Activated CD4-positive, alpha-beta T cell treated with anti-CD3 and anti-CD28 coated beads, Interleukin-2, amount 50 U/mL, for 1 hour (primary cell): ENCODE measurements at regions not wholly inside any gene's neighbourhood (a gene's known extent, or its start where the extent isn't known, plus 50 kb on each side); places are given as distances from the start of the nearest gene placed in this dataset.

Experiments used
- DNase-seq: peaks from one replicate; pipeline ENCODE4 v3.0.0-alpha.2; 2020

GRCh38 chr14:97705976-97706375 lies 908.8 kb downstream of the VRK1 start:
- DNase-seq: no peak

GRCh38 chr14:97706819-97707218 lies 909.6 kb downstream of the VRK1 start:
- DNase-seq: no peak

- no peak for DNase-seq
Measured at GRCh38 chr14:97707603-97708002, 910.4 kb downstream of the VRK1 start.

DNA sequence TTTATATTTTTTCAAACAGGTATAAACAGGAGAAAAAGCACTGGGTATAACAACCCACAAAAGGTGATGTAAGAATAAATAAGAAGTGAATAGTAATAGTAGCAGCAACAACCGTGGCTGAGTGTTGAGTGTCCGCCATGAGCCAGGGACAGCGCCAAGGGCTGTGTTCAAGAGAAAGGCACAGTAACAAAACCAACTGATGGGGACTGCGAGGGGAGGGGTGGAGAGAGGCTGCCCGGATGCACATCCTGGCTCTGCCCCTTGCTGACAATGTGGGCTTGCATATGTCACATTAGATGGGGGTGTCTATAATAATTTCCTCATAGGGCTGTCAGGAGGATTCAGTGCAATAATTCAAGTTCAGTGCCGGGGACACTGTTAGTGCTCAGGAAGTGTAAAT lies 912.4 kb downstream of the VRK1 start:
- no peak for DNase-seq

DNA sequence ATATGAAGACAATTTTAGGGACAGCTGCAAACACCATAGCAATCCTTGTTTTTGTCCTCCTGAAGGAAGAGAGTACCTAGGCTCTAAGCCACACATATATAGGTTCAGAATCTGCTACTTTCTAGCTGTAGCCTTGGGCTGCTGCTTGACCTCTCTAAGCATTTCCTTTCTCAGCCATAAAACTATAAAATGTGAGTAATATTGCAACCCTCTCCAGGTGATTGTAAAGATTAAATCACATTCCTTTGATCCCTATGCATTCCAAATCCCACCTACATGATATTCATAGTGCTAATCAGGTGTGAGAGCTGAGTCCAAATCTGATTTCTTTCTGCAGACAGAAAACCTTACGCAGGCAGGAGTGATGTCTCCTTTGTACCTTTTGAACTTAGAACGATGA lies 913.5 kb downstream of the VRK1 start:
- DNase-seq: no peak

- no peak for DNase-seq
Measured at GRCh38 chr14:97712471-97712870, 915.3 kb downstream of the VRK1 start.

DNA sequence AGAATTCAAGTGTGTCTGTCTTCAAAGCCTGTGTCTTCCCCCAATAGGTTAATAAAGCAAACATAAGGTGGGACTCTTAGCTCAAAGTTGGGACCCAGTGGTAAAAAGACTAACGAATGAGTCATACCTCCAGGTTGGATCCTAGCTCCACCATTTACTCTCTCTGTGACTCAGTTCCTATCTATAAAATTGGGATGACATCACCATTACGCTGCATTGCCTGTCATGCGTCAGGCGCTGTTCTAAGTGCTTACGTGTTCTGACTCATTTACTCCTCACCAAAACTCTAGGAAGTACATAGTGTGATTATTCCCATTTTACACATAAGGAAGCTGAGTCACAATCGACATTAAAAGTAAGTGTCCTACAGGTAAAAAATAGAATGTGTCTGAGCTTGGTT lies 915.8 kb downstream of the VRK1 start:
- no peak for DNase-seq

GRCh38 chr14:97718886-97719442 lies 921.8 kb downstream of the VRK1 start:
- DNase-seq: no peak

DNA sequence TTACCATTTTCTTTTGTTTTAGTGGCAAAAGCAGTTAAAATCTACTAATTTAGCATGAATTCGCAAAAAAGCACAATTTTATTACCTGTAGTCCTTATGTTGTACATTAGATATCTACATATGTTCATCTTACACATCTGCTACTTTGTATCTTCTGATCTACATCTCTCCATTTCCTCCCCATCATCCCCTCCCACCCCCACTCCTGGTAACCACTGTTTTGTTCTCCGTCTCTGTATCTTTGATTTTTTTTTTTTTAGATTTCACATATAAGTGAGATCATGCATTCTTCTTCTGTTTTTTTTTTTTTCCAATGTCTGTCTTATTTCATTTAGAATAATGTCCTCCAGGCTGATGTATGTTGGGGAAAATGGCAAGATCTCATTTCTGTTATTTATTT lies 922.7 kb downstream of the VRK1 start:
- peak; percentile 48 for DNase-seq

DNA sequence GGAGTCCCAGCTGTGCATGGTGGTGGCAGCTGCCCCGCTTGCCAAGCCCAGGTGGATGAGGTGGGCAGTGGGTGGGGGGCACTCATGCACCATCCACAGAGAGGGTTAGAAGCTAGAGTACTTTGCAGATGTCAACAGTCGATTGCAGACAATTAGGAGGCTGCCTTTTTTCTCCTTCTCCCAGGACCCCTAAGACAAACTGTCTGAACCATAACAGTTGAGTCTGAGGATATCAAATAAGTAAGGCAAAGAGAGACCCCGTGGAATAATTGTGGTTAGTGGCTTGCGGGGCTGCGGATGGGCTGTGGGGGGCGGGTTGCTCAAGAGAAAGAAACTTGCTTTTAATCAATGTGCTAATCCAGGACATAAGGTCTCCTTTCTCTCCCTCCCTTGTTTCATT lies 926.2 kb downstream of the VRK1 start:
- DNase-seq: no peak

DNA sequence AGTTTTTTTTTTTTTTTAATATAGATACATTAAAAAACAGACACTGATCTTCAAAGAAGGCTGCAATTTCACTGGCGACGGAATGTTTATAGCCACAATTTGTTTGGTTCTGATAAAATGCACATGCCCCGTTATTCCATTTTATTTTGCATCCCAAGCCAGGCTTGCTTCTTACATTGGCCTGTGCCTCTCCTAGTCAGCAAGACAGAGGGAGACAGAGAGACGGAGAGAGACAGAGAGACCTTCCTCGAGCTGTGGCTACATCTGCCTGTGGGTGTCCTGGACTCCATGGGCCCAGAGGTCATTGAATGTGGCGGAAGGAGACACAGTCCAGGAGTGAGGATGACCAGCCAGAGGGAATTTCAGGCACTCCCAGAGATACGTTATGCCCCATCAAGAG lies 926.6 kb downstream of the VRK1 start:
- no peak for DNase-seq

DNA sequence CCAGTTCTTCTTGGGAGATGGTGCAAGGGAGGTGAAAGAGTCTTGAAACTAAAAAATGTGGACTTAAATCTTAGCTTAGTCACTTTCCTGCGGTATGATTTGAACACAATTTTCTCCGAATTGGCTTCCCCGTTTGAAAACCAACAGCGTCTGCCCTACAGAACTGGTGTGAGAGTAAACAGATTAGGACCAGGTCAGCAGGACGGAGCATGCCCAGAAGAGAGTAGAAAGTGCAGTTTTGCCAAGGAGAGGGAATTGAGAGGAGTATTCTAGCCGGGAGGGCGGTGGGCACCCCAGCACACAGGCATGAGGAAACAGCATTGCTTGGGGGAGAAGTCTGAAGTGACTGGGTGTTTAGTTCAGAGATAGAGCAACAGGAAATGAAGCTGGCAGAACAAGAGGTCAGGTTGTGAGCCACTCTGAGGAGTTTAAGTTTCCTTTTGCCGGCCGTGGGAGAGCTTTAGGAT lies 927.1 kb downstream of the VRK1 start:
- DNase-seq: no peak

DNA sequence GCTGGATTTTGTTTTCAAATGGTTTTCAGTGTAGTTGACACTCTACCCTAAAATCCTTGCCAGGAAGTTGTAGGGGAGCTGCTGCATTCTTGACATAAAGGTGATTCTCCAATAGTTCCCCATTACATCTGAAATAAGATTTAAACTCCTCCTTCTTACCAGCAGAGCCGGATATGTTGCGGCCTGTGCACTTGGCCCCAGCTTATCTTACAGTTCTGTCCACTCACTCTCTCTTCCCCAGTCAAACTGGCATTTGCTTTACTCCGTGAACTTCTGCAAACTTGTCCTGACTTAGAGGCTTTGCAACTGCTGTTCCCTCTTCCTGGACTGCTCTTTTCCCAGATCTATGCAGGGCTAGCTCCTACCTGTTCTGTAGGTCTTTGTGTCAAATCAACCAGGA lies 929.5 kb downstream of the VRK1 start:
- DNase-seq: no peak

GRCh38 chr14:97730706-97731105 lies 933.5 kb downstream of the VRK1 start:
- DNase-seq: no peak

GRCh38 chr14:97731800-97732199 lies 934.6 kb downstream of the VRK1 start:
- no peak for DNase-seq

DNA sequence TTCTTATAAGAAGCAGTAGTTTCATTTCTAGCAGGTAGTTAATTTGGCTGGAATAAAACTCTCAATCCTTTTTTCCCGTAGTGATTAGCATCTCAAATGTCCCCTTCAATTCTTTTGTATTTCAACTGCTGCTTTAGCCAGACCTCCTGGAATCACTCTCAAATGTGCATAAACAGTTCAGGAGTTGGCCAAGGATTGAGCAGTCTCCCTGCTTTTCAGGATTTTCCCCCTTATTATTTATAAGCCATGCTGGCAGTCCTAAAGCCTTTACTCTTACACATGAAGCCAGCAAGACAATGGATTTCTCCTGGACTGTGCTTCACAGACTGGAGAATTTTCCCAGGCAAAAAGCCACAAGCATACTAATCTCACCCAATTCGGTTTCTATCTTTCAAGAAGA lies 950.1 kb downstream of the VRK1 start:
- DNase-seq: no peak

- DNase-seq: no peak
Measured at GRCh38 chr14:97748616-97749015, 951.4 kb downstream of the VRK1 start.

GRCh38 chr14:97757491-97757890 lies 960.3 kb downstream of the VRK1 start:
- no peak for DNase-seq

- no peak for DNase-seq
Measured at GRCh38 chr14:97760050-97760449, 962.9 kb downstream of the VRK1 start.

GRCh38 chr14:97762386-97762785 lies 965.2 kb downstream of the VRK1 start:
- DNase-seq: no peak

DNA sequence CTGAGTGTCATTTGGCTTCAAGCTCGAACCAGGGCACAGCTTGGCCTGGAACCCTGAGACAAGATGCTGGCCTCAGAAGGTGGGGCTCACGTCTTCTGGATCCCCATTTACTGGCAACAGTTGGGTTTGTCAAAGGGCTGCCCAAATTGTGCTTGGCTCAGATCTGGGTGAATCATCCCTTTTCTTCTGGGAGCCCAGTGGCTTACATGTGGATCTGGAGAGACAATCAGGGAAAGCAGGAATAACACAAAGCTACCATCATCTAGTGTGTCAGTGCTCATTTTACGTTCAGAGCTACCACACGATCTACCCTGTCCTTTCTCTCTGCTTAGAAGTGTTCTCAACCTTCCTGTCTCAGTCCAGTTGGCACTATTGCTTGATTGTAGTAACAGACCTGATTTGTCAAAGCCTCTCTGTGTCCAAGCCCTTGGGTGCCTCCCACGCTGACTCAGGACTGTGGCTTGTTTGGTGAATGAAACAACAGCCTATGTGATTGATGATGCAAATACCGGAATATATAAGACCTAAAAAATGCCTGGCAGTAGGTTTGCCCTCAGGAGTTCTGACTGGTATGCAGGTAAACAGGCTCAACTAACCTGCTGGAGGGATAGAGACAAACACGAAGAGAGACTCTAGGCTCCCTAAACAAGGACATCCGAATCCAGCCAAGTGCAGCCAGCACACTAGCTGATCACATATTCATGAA lies 974.3 kb downstream of the VRK1 start:
- no peak for DNase-seq

DNA sequence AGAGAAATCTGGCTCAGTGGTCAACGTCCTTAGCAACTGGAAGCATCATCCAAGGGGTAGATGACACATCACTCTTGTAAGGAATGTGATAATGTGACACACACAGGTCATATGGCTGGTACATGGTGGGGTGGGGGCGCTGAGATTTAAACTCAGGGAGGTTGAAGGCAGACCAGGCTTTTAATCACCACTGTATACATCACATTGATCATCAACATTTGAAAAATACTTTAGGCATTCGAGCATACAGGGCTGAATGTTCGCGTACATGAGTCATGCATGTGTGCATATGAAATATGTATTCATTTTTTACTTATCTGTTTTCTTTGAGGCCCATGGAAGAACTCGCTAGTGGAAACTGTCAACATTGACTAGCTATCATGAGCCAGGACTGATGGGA lies 976.4 kb downstream of the VRK1 start:
- DNase-seq: no peak

DNA sequence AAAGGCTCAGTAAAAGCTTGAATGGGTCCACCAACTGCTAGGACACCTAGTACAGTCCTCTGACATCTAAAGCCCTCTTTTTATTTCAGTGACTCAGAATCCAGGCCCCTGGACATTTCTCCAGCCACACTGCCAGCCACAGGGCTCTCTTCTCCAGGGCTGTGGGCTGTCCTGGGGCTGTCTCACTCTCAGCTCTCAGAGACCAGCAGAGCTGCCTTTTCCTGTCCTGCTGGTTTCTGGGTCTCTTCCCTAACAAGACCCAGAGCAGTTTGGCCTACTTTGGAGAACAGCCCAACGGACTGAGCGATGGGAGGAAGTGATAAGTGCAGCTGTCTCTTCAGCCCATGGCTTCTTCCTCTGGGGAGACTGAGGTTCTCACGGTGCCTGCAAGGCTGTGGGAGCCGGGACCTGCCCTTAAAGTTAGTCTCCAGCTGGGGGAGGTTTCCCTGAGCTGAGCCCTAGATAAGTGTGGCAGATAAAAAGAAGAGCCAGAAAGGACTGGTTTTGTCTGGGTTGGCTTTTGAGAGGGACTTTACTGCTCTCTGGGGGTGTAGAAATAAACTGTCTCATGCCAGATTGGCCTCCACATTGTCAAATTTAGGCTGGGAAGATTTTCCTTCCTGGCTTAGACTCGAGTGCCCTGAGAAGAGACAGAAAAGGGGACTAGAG lies 979.8 kb downstream of the VRK1 start:
- DNase-seq: no peak

GRCh38 chr14:97777622-97778355 lies 980.6 kb downstream of the VRK1 start:
- peak; percentile 7 for DNase-seq
